ENCODE measurements at regions not wholly inside any gene's neighbourhood (a gene's known extent, or its start where the extent isn't known, plus 50 kb on each side); places are given as distances from the start of the nearest gene placed in this dataset.

- Histone ChIP-seq H3K36me3 (ENCODE audit: control insufficient read depth, insufficient read depth, low read length) (no peaks in the 10 kb centered on the region), H3K4me1 (ENCODE audit: control insufficient read depth, insufficient read depth, low read length, poor library complexity, severe bottlenecking) (no peaks in the 10 kb centered on the region), H3K4me3 (ENCODE audit: insufficient read depth, low read depth, low read length, poor library complexity, severe bottlenecking) (no peak overlapping the region), H3K9me3 (ENCODE audit: control insufficient read depth, low read length) (no peaks in the 10 kb centered on the region), H3K27me3 (replicated peaks; ENCODE audit: control insufficient read depth, insufficient read depth, low read length, poor library complexity, severe bottlenecking) (no peaks in the 10 kb centered on the region), H3K27ac (ENCODE audit: insufficient read depth, low read length, poor library complexity, severe bottlenecking) (no peak overlapping the region)
- DNase-seq, result no peak
These were observed 1291.6 kb upstream of the SLC10A2 start for GRCh38 chr13:104357672-104358354.

GRCh38 chr13:104357174-104357573, 1291.0 kb upstream of the SLC10A2 start:
- Histone ChIP-seq H3K4me1 (ENCODE audit: control insufficient read depth, insufficient read depth, low read length, poor library complexity, severe bottlenecking) (no peaks in the 10 kb centered on the region), H3K4me3 (ENCODE audit: insufficient read depth, low read depth, low read length, poor library complexity, severe bottlenecking) (no peak overlapping the region), H3K36me3 (ENCODE audit: control insufficient read depth, insufficient read depth, low read length) (no peaks in the 10 kb centered on the region), H3K27ac (ENCODE audit: insufficient read depth, low read length, poor library complexity, severe bottlenecking) (no peak overlapping the region), H3K9me3 (ENCODE audit: control insufficient read depth, low read length) (no peaks in the 10 kb centered on the region), H3K27me3 (replicated peaks; ENCODE audit: control insufficient read depth, insufficient read depth, low read length, poor library complexity, severe bottlenecking) (no peaks in the 10 kb centered on the region)
- no peak for DNase-seq

GRCh38 chr13:104355041-104355670, 1288.9 kb upstream of the SLC10A2 start:
- no peaks in the 10 kb centered on the region for H3K4me1 ChIP-seq (ENCODE audit: control insufficient read depth, insufficient read depth, low read length, poor library complexity, severe bottlenecking)
- H3K27me3 ChIP-seq (replicated peaks; ENCODE audit: control insufficient read depth, insufficient read depth, low read length, poor library complexity, severe bottlenecking), result no peaks in the 10 kb centered on the region
- DNase-seq, result no peak
- no peak overlapping the region for H3K27ac ChIP-seq (ENCODE audit: insufficient read depth, low read length, poor library complexity, severe bottlenecking)
- H3K36me3 ChIP-seq (ENCODE audit: control insufficient read depth, insufficient read depth, low read length), result no peaks in the 10 kb centered on the region
- H3K9me3 ChIP-seq (ENCODE audit: control insufficient read depth, low read length), result no peaks in the 10 kb centered on the region
- no peak overlapping the region for H3K4me3 ChIP-seq (ENCODE audit: insufficient read depth, low read depth, low read length, poor library complexity, severe bottlenecking)

- H3K36me3 ChIP-seq (ENCODE audit: control insufficient read depth, insufficient read depth, low read length), result no peaks in the 10 kb centered on the region
- H3K9me3 ChIP-seq (ENCODE audit: control insufficient read depth, low read length), result no peaks in the 10 kb centered on the region
- no peak overlapping the region for H3K27ac ChIP-seq (ENCODE audit: insufficient read depth, low read length, poor library complexity, severe bottlenecking)
- H3K4me1 ChIP-seq (ENCODE audit: control insufficient read depth, insufficient read depth, low read length, poor library complexity, severe bottlenecking), result no peaks in the 10 kb centered on the region
- no peaks in the 10 kb centered on the region for H3K27me3 ChIP-seq (replicated peaks; ENCODE audit: control insufficient read depth, insufficient read depth, low read length, poor library complexity, severe bottlenecking)
- no peak for DNase-seq
- no peak overlapping the region for H3K4me3 ChIP-seq (ENCODE audit: insufficient read depth, low read depth, low read length, poor library complexity, severe bottlenecking)
These were observed 1261.0 kb upstream of the SLC10A2 start for GRCh38 chr13:104327211-104327610.

GRCh38 chr13:104326523-104326922, 1260.3 kb upstream of the SLC10A2 start:
- no peaks in the 10 kb centered on the region for H3K27me3 ChIP-seq (replicated peaks; ENCODE audit: control insufficient read depth, insufficient read depth, low read length, poor library complexity, severe bottlenecking)
- no peak overlapping the region for H3K27ac ChIP-seq (ENCODE audit: insufficient read depth, low read length, poor library complexity, severe bottlenecking)
- H3K36me3 ChIP-seq (ENCODE audit: control insufficient read depth, insufficient read depth, low read length), result no peaks in the 10 kb centered on the region
- no peak overlapping the region for H3K4me3 ChIP-seq (ENCODE audit: insufficient read depth, low read depth, low read length, poor library complexity, severe bottlenecking)
- no peak for DNase-seq
- H3K9me3 ChIP-seq (ENCODE audit: control insufficient read depth, low read length), result no peaks in the 10 kb centered on the region
- H3K4me1 ChIP-seq (ENCODE audit: control insufficient read depth, insufficient read depth, low read length, poor library complexity, severe bottlenecking), result no peaks in the 10 kb centered on the region

GRCh38 chr13:104321756-104322155, 1255.5 kb upstream of the SLC10A2 start:
- Histone ChIP-seq H3K27ac (ENCODE audit: insufficient read depth, low read length, poor library complexity, severe bottlenecking) (no peak overlapping the region), H3K4me3 (ENCODE audit: insufficient read depth, low read depth, low read length, poor library complexity, severe bottlenecking) (no peak overlapping the region), H3K4me1 (ENCODE audit: control insufficient read depth, insufficient read depth, low read length, poor library complexity, severe bottlenecking) (no peaks in the 10 kb centered on the region), H3K36me3 (ENCODE audit: control insufficient read depth, insufficient read depth, low read length) (no peaks in the 10 kb centered on the region), H3K9me3 (ENCODE audit: control insufficient read depth, low read length) (no peaks in the 10 kb centered on the region), H3K27me3 (replicated peaks; ENCODE audit: control insufficient read depth, insufficient read depth, low read length, poor library complexity, severe bottlenecking) (no peaks in the 10 kb centered on the region)
- no peak for DNase-seq

- Histone ChIP-seq H3K9me3 (ENCODE audit: control insufficient read depth, low read length) (no peaks in the 10 kb centered on the region), H3K27me3 (replicated peaks; ENCODE audit: control insufficient read depth, insufficient read depth, low read length, poor library complexity, severe bottlenecking) (no peaks in the 10 kb centered on the region), H3K4me3 (ENCODE audit: insufficient read depth, low read depth, low read length, poor library complexity, severe bottlenecking) (no peak overlapping the region), H3K4me1 (ENCODE audit: control insufficient read depth, insufficient read depth, low read length, poor library complexity, severe bottlenecking) (no peaks in the 10 kb centered on the region), H3K27ac (ENCODE audit: insufficient read depth, low read length, poor library complexity, severe bottlenecking) (no peak overlapping the region), H3K36me3 (ENCODE audit: control insufficient read depth, insufficient read depth, low read length) (no peaks in the 10 kb centered on the region)
- DNase-seq, result no peak
These were observed 1254.2 kb upstream of the SLC10A2 start for GRCh38 chr13:104320446-104320845.

- Histone ChIP-seq H3K36me3 (ENCODE audit: control insufficient read depth, insufficient read depth, low read length) (no peaks in the 10 kb centered on the region), H3K27me3 (replicated peaks; ENCODE audit: control insufficient read depth, insufficient read depth, low read length, poor library complexity, severe bottlenecking) (no peaks in the 10 kb centered on the region), H3K4me3 (ENCODE audit: insufficient read depth, low read depth, low read length, poor library complexity, severe bottlenecking) (no peak overlapping the region), H3K27ac (ENCODE audit: insufficient read depth, low read length, poor library complexity, severe bottlenecking) (no peak overlapping the region), H3K9me3 (ENCODE audit: control insufficient read depth, low read length) (no peaks in the 10 kb centered on the region), H3K4me1 (ENCODE audit: control insufficient read depth, insufficient read depth, low read length, poor library complexity, severe bottlenecking) (no peaks in the 10 kb centered on the region)
- DNase-seq, result no peak
These were observed 1251.9 kb upstream of the SLC10A2 start for GRCh38 chr13:104318121-104318520.

- no peaks in the 10 kb centered on the region for H3K27me3 ChIP-seq (replicated peaks; ENCODE audit: control insufficient read depth, insufficient read depth, low read length, poor library complexity, severe bottlenecking)
- no peak overlapping the region for H3K27ac ChIP-seq (ENCODE audit: insufficient read depth, low read length, poor library complexity, severe bottlenecking)
- H3K4me3 ChIP-seq (ENCODE audit: insufficient read depth, low read depth, low read length, poor library complexity, severe bottlenecking), result no peak overlapping the region
- H3K9me3 ChIP-seq (ENCODE audit: control insufficient read depth, low read length), result no peaks in the 10 kb centered on the region
- no peaks in the 10 kb centered on the region for H3K4me1 ChIP-seq (ENCODE audit: control insufficient read depth, insufficient read depth, low read length, poor library complexity, severe bottlenecking)
- no peak for DNase-seq
- H3K36me3 ChIP-seq (ENCODE audit: control insufficient read depth, insufficient read depth, low read length), result no peaks in the 10 kb centered on the region
These were observed 1249.4 kb upstream of the SLC10A2 start for GRCh38 chr13:104315606-104316005.

GRCh38 chr13:104314926-104315535, 1248.8 kb upstream of the SLC10A2 start:
- H3K27me3 ChIP-seq (replicated peaks; ENCODE audit: control insufficient read depth, insufficient read depth, low read length, poor library complexity, severe bottlenecking), result no peaks in the 10 kb centered on the region
- no peaks in the 10 kb centered on the region for H3K36me3 ChIP-seq (ENCODE audit: control insufficient read depth, insufficient read depth, low read length)

More at GRCh38 chr13:104314926-104315535, 1248.8 kb upstream of the SLC10A2 start:
- Histone ChIP-seq H3K9me3 (ENCODE audit: control insufficient read depth, low read length) (no peaks in the 10 kb centered on the region), H3K4me1 (ENCODE audit: control insufficient read depth, insufficient read depth, low read length, poor library complexity, severe bottlenecking) (no peaks in the 10 kb centered on the region), H3K27ac (ENCODE audit: insufficient read depth, low read length, poor library complexity, severe bottlenecking) (no peak overlapping the region), H3K4me3 (ENCODE audit: insufficient read depth, low read depth, low read length, poor library complexity, severe bottlenecking) (no peak overlapping the region)
- DNase-seq, result no peak
